22Rv1 (cell line): ENCODE measurements at regions not wholly inside any gene's neighbourhood (a gene's known extent, or its start where the extent isn't known, plus 50 kb on each side); places are given as distances from the start of the nearest gene placed in this dataset.
A peak's percentile ranks its signal among the peaks of the same experiment; 100 is the strongest.

Experiments
- H3K27ac ChIP-seq: fragments of 450-650 bp; 2 replicates; pipeline ENCODE4 v1.5.1; 2017
- ZFX ChIP-seq: fragments of 450-650 bp; IDR thresholded peaks from 2 replicates; pipeline ENCODE4 v1.6.1; 2017; ENCODE audit warnings: antibody characterized with exemption, borderline replicate concordance
- TF ChIP-seq, protein P1 (sequence below): fragments of 450-650 bp; IDR thresholded peaks from 2 replicates; pipeline ENCODE4 v1.5.1; 2017; ENCODE audit warnings: mild to moderate bottlenecking

DNA sequence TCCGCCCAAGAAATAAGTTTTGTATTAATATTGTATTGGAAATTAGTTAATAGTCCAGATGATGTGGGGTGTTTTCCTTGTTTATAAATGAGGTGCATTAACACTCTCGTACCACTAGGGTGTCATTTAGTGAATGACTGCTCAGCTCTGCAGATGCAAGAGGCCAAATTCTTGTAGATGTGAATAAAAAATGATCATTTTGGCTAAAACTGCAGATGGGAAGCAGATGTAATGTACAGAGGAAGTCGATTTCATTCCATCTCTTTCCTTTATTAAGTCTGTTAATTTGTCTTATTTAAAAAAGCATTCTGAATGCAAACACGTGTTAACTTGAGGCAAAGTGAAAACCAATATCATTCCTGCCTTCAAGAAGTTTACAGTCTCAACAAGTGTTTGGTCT lies 108.1 kb downstream of the DHX15 start:
- H3K27ac ChIP-seq, result no peak overlapping the region
- no peak for TF ChIP-seq ZFX
- TF ChIP-seq, protein P1, sequence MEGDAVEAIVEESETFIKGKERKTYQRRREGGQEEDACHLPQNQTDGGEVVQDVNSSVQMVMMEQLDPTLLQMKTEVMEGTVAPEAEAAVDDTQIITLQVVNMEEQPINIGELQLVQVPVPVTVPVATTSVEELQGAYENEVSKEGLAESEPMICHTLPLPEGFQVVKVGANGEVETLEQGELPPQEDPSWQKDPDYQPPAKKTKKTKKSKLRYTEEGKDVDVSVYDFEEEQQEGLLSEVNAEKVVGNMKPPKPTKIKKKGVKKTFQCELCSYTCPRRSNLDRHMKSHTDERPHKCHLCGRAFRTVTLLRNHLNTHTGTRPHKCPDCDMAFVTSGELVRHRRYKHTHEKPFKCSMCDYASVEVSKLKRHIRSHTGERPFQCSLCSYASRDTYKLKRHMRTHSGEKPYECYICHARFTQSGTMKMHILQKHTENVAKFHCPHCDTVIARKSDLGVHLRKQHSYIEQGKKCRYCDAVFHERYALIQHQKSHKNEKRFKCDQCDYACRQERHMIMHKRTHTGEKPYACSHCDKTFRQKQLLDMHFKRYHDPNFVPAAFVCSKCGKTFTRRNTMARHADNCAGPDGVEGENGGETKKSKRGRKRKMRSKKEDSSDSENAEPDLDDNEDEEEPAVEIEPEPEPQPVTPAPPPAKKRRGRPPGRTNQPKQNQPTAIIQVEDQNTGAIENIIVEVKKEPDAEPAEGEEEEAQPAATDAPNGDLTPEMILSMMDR, result peak; percentile 59

DNA sequence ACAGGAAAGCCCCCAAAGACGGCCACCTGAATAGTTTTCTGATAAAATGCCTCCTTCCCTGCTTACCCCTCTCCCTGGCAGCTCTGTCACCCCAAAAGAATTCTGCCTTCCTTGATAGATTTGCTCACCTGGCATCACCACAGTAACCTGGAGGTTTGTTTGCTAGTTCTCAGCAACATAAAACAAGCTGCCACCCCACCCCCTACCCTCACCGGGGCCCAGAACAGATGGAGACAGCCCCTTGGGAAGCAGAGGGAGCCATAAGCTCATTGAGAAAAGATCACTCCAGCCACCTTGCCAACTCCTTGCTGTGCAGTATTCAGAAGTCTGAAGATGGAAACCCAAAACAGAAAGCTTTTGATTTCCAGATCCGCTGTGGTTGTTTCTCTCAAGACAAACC lies 108.6 kb downstream of the DHX15 start:
- H3K27ac ChIP-seq, result no peak overlapping the region
- TF ChIP-seq ZFX, result no peak
- TF ChIP-seq, protein P1, result no peak

DNA sequence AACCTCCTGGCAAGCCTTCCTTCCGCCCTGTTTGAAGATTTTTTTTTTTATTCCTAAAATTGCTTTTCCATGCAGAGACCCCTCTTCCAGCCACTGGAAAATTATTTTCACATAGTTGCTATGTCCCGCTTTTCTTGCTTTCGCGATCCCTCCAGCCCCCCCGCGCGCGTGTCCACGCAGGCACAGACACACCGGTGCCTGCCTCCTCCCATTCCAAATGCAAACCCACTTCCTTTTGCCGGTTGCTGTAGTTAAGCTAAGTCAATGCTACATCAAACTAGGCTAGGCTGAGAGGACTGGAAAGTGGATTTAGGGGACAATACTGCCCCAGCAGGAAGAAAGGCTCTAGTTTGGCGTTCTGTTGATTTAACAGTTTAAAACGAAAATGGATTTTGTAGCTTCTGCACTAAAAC lies 111.0 kb downstream of the DHX15 start:
- TF ChIP-seq ZFX, result no peak
- TF ChIP-seq, protein P1, result peak; percentile 59
- H3K27ac ChIP-seq, result peak overlapping the region; percentile 48

DNA sequence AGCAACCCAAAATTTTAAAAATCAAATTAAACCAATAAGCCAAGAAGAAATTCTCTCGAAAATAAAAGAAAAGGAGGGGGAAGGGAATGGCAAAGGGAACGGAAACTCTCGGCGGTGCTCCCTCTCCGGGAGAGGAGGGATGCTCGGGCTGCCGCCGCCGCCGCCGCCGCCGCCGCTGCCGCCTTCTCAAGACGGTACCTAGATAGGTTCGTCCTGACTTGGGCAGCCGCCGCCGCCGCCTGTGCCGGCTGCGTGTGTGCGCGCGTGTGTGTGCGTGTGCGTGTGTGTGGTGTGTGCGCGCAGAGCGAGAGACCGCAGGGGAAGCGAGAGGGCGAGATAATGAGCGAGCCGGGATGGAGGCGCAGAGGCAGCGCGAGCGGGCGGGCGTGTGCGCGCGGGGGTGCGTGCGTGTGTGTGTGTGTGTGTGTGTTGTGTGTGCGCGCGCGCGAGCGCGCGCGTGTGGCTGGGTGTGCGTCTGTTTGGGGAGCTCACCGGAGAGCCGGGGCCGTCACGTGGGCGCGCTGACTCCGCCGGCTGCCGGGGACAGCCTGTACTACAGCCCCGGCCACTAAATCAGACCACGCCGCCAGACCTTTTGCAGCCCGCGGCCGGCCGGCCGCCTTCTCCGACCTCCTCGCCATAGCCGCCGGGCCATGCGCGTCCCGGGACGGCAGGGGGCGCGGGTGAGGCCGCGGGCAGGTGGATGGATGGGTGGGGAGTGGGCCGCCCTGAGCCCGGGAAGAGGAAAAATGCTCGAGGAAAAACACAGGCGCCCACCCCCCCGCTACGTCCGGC lies 111.6 kb downstream of the DHX15 start:
- H3K27ac ChIP-seq, result peak overlapping the region; percentile 48
- TF ChIP-seq, protein P1, result peak; percentile 94
- TF ChIP-seq ZFX, result no peak

DNA sequence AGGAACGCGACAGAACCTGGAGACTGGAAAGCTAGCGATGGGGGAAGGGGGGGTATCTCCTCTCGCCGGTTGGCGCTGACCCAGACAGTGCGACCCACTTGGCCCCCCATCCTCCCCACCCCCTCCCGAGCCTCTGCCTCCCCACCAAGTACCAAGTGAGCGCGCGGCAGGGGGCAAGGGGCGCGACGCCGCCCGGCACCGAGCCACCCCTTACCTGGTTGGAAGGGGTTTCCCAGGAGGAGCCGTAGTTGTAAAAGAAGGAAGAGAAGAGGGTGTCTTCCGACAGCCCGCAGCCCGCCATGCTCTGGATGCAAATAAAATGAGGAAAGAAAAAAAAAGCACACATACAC lies 112.2 kb downstream of the DHX15 start:
- TF ChIP-seq, protein P1, result no peak
- TF ChIP-seq ZFX, result no peak
- 0 out of 2 replicates have a peak overlapping the region, but pooled peaks have one; percentile 48 for H3K27ac ChIP-seq

DNA sequence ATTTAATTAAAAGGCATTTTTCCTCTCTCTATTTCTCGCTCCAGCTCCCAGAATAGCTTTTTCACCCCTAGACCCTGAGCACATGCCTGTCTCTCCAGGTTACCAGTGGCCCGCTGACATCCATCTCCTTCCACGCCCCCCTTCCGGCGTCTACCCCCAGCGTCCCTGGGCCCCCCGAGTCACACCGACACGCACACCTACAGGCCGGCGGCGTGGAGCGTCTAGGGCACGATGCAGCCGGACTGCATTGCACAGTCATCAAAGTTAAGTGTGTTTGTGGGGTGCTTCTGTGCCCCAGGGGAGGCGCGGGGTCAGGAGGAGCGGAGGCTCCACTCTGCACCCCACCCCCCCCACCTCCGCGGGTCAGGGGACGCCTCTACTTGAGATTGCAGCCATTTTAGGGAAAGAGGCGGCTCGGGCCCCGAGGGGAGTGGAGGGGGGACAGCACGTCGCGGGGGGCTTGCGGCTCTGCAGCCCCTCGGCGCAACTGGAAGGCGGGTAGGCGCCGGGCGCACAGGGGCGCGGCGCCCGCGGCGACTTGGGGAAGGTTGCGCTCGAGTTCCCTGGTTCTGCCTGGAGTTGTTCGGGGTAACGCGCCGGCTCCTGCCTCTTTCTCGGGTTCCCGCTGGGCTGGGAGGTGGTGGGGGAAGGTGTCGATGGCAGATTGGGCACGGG lies 112.7 kb downstream of the DHX15 start:
- TF ChIP-seq ZFX, result no peak
- TF ChIP-seq, protein P1, result no peak
- H3K27ac ChIP-seq, result no peak overlapping the region
